SK-N-SH (cell line): ENCODE measurements at regions not wholly inside any gene's neighbourhood (a gene's known extent, or its start where the extent isn't known, plus 50 kb on each side); places are given as distances from the start of the nearest gene placed in this dataset.

ENCODE experiments used
- EP300 ChIP-seq, 2 experiments: IDR thresholded peaks; 2 replicates each; pipeline versions ENCODE4 v1.4.0 to v1.6.1; 2012; ENCODE audit warnings: borderline replicate concordance in 1 of 2, low read depth in 1 of 2, low read length in 1 of 2
- MXI1 ChIP-seq: IDR thresholded peaks from 2 replicates; pipeline ENCODE4 v1.6.1; 2012; ENCODE audit warnings: mild to moderate bottlenecking, low read depth, low read length, improper control_type of control experiment
- POLR2AphosphoS5 ChIP-seq: IDR thresholded peaks from 2 replicates; pipeline ENCODE4 v1.6.1; 2012; ENCODE audit warnings: low read depth, low read length
- RAD21 ChIP-seq: IDR thresholded peaks from 2 replicates; pipeline ENCODE4 v1.6.1; 2012; ENCODE audit warnings: mild to moderate bottlenecking, low read length
- SIN3A ChIP-seq: IDR thresholded peaks from 2 replicates; pipeline ENCODE4 v1.6.1; 2012; ENCODE audit warnings: low read depth, mild to moderate bottlenecking, low read length, moderate library complexity, borderline replicate concordance
- SMC3 ChIP-seq: IDR thresholded peaks from 2 replicates; pipeline ENCODE4 v1.6.1; 2012; ENCODE audit warnings: low read depth, low read length, improper control_type of control experiment
- TAF1 ChIP-seq: IDR thresholded peaks from 2 replicates; pipeline ENCODE4 v1.6.1; 2012; ENCODE audit warnings: low read depth, mild to moderate bottlenecking, low read length, moderate library complexity, borderline replicate concordance
- USF2 ChIP-seq: fragments of 150-350 bp; IDR thresholded peaks from 2 replicates; pipeline ENCODE4 v1.6.1; 2017; ENCODE audit warnings: antibody characterized with exemption, low read length, low read depth, borderline replicate concordance
- YY1 ChIP-seq: IDR thresholded peaks from 2 replicates; pipeline ENCODE4 v1.4.0; 2012; ENCODE audit warnings: low read depth, mild to moderate bottlenecking
- TF ChIP-seq, protein P1 (sequence below): IDR thresholded peaks from 2 replicates; pipeline ENCODE4 v1.4.0; 2012; ENCODE audit warnings: low read depth, borderline replicate concordance
- TF ChIP-seq, protein P2 (sequence below): fragments of 200-600 bp; sonication (generic); IDR thresholded peaks from 2 replicates; pipeline ENCODE4 v1.6.1; 2017; ENCODE audit warnings: antibody characterized with exemption, mild to moderate bottlenecking, moderate library complexity
- TF ChIP-seq, protein P3 (sequence below): IDR thresholded peaks from 2 replicates; pipeline ENCODE4 v1.4.0; 2012; ENCODE audit warnings: low read depth
- TF ChIP-seq, protein P4 (sequence below): IDR thresholded peaks from 2 replicates; pipeline ENCODE4 v1.6.1; 2012; ENCODE audit warnings: mild to moderate bottlenecking, low read depth, low read length, moderate library complexity
- TF ChIP-seq, protein P5 (sequence below): IDR thresholded peaks from 2 replicates; pipeline ENCODE4 v1.4.0; 2012; ENCODE audit warnings: low read depth, borderline replicate concordance

DNA sequence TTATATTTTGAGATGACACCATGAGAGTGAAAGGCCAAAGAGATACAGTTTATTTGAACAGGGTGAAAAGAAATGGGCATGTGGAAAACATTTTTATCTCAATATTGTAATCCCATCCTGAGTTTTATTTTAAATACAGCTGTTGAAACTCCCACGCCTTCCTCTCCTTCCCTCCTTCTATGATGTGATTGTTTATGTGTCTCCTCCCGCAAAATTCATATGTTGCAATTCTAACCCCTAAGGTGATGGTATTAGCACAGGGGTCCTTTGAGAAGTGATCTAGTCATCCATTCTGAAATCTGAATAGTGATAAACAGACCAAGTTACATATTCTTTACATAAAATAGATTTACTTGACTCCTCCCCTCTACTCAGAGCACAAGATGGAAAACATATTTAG is 1275.4 kb upstream of the C9orf72 start:
- TF ChIP-seq, protein P1, sequence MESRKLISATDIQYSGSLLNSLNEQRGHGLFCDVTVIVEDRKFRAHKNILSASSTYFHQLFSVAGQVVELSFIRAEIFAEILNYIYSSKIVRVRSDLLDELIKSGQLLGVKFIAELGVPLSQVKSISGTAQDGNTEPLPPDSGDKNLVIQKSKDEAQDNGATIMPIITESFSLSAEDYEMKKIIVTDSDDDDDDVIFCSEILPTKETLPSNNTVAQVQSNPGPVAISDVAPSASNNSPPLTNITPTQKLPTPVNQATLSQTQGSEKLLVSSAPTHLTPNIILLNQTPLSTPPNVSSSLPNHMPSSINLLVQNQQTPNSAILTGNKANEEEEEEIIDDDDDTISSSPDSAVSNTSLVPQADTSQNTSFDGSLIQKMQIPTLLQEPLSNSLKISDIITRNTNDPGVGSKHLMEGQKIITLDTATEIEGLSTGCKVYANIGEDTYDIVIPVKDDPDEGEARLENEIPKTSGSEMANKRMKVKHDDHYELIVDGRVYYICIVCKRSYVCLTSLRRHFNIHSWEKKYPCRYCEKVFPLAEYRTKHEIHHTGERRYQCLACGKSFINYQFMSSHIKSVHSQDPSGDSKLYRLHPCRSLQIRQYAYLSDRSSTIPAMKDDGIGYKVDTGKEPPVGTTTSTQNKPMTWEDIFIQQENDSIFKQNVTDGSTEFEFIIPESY: no peak
- TF ChIP-seq EP300 (IDR thresholded peaks at IDR 0.05; ENCODE audit: borderline replicate concordance in 1 of 2, low read depth in 1 of 2, low read length in 1 of 2) (no peak), YY1 (no peak), POLR2AphosphoS5 (no peak), SIN3A (no peak), SMC3 (no peak), USF2 (no peak), TAF1 (no peak), RAD21 (no peak), MXI1 (no peak)
- TF ChIP-seq, protein P2, sequence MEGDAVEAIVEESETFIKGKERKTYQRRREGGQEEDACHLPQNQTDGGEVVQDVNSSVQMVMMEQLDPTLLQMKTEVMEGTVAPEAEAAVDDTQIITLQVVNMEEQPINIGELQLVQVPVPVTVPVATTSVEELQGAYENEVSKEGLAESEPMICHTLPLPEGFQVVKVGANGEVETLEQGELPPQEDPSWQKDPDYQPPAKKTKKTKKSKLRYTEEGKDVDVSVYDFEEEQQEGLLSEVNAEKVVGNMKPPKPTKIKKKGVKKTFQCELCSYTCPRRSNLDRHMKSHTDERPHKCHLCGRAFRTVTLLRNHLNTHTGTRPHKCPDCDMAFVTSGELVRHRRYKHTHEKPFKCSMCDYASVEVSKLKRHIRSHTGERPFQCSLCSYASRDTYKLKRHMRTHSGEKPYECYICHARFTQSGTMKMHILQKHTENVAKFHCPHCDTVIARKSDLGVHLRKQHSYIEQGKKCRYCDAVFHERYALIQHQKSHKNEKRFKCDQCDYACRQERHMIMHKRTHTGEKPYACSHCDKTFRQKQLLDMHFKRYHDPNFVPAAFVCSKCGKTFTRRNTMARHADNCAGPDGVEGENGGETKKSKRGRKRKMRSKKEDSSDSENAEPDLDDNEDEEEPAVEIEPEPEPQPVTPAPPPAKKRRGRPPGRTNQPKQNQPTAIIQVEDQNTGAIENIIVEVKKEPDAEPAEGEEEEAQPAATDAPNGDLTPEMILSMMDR: no peak
- TF ChIP-seq, protein P3, sequence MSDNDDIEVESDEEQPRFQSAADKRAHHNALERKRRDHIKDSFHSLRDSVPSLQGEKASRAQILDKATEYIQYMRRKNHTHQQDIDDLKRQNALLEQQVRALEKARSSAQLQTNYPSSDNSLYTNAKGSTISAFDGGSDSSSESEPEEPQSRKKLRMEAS: no peak
- TF ChIP-seq, protein P4, sequence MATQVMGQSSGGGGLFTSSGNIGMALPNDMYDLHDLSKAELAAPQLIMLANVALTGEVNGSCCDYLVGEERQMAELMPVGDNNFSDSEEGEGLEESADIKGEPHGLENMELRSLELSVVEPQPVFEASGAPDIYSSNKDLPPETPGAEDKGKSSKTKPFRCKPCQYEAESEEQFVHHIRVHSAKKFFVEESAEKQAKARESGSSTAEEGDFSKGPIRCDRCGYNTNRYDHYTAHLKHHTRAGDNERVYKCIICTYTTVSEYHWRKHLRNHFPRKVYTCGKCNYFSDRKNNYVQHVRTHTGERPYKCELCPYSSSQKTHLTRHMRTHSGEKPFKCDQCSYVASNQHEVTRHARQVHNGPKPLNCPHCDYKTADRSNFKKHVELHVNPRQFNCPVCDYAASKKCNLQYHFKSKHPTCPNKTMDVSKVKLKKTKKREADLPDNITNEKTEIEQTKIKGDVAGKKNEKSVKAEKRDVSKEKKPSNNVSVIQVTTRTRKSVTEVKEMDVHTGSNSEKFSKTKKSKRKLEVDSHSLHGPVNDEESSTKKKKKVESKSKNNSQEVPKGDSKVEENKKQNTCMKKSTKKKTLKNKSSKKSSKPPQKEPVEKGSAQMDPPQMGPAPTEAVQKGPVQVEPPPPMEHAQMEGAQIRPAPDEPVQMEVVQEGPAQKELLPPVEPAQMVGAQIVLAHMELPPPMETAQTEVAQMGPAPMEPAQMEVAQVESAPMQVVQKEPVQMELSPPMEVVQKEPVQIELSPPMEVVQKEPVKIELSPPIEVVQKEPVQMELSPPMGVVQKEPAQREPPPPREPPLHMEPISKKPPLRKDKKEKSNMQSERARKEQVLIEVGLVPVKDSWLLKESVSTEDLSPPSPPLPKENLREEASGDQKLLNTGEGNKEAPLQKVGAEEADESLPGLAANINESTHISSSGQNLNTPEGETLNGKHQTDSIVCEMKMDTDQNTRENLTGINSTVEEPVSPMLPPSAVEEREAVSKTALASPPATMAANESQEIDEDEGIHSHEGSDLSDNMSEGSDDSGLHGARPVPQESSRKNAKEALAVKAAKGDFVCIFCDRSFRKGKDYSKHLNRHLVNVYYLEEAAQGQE: no peak
- TF ChIP-seq, protein P5, sequence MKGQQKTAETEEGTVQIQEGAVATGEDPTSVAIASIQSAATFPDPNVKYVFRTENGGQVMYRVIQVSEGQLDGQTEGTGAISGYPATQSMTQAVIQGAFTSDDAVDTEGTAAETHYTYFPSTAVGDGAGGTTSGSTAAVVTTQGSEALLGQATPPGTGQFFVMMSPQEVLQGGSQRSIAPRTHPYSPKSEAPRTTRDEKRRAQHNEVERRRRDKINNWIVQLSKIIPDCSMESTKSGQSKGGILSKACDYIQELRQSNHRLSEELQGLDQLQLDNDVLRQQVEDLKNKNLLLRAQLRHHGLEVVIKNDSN: no peak
